Sigmoid colon (tissue), 6 donors: ENCODE measurements at regions not wholly inside any gene's neighbourhood (a gene's known extent, or its start where the extent isn't known, plus 50 kb on each side); places are given as distances from the start of the nearest gene placed in this dataset.

ENCODE experiments used
- DNase-seq: peaks from one replicate; pipeline ENCODE4 v3.0.0-alpha.2; 2019
- H3K27ac ChIP-seq, 4 donors: fragments of 200-600 bp; sonication (generic); one replicate each; pipeline ENCODE4 v1.5.1; 2016 to 2019; ENCODE audit warnings: mild to moderate bottlenecking in 1 of 4
- H3K27me3 ChIP-seq, 3 donors: fragments of 200-600 bp; sonication (generic); one replicate each; pipeline ENCODE4 v1.5.1; 2019; ENCODE audit warnings: mild to moderate bottlenecking in 1 of 3
- H3K36me3 ChIP-seq, 4 donors: fragments of 200-600 bp; sonication (generic); one replicate each; pipeline ENCODE4 v1.5.1; 2016 to 2019
- H3K4me1 ChIP-seq, 4 donors: fragments of 200-600 bp; sonication (generic); one replicate each; pipeline ENCODE4 v1.5.1; 2017 to 2019
- H3K4me3 ChIP-seq, 4 donors: fragments of 200-600 bp; sonication (generic); one replicate each; pipeline ENCODE4 v1.5.1; 2017 to 2019; ENCODE audit warnings: mild to moderate bottlenecking in 2 of 4, moderate library complexity in 1 of 4
- H3K9me3 ChIP-seq, 4 donors: fragments of 200-600 bp in 3 of 4; sonication (generic) in 3 of 4; one replicate each; pipeline versions ENCODE4 v1.5.1 to v1.6.1; 2013 to 2019
- CTCF ChIP-seq, 4 experiments: fragments of 450-650 bp in 3 of 4; fragments of 200-600 bp in 1 of 4; IDR thresholded peaks; one replicate each; pipeline ENCODE4 v1.5.1; 2016 to 2019; ENCODE audit warnings: antibody characterized with exemption in 4 of 4, mild to moderate bottlenecking in 3 of 4, moderate library complexity in 2 of 4
- EP300 ChIP-seq, 4 donors: sonication (generic); formaldehyde crosslinking; IDR thresholded peaks; one replicate each; pipeline ENCODE4 v1.6.1; 2017; ENCODE audit warnings: antibody characterized with exemption in 4 of 4
- POLR2A ChIP-seq, 2 donors: fragments of 450-650 bp; IDR thresholded peaks; one replicate each; pipeline ENCODE4 v1.6.1; 2016; ENCODE audit warnings: antibody characterized with exemption in 2 of 2, mild to moderate bottlenecking in 2 of 2, moderate library complexity in 2 of 2
- POLR2AphosphoS5 ChIP-seq, 4 donors: sonication (generic); formaldehyde crosslinking; IDR thresholded peaks; one replicate each; pipeline ENCODE4 v1.6.1; 2017; ENCODE audit warnings: antibody characterized with exemption in 4 of 4
- WGBS, 2 donors: extraction: QIAGEN DNeasy Blood & Tissue Kit; methylation state at CpG; one replicate each; pipeline ENCODE4 v1.1.7; 2013; 5-methylcytosine and 5-hydroxymethylcytosine counted together
- intact Hi-C: fragments of 100-400 bp; cut with DNase I; formaldehyde crosslinking; loops from one replicate; pipeline ENCODE4 v1.15.1; 2023
- donor health status: healthy with polysubstance abuse.
- donor health status: healthy.

- no peak for DNase-seq
- no peak overlapping the region for H3K4me3 ChIP-seq
- no peaks in the 10 kb centered on the region for H3K27me3 ChIP-seq
- WGBS, 2 donors: 86% methylated on average over 5 of the region's 5 CpGs
- no peaks in the 10 kb centered on the region for H3K36me3 ChIP-seq
- H3K4me1 ChIP-seq: no peaks in the 10 kb centered on the region
- no peak overlapping the region for H3K27ac ChIP-seq
- peaks cover 0 to 2% (median under 1%) of the 10 kb centered on the region in 4 donors for H3K9me3 ChIP-seq
- intact Hi-C loops: no loop called here
- TF ChIP-seq EP300 (IDR thresholded peaks at IDR 0.05) (no peak), POLR2A (IDR thresholded peaks at IDR 0.05) (no peak), CTCF (IDR thresholded peaks at IDR 0.05) (no peak), POLR2AphosphoS5 (IDR thresholded peaks at IDR 0.05) (no peak)
Observed at GRCh38 chr2:126496493-126496892, 159.5 kb upstream of the GYPC start.

GRCh38 chr2:126503476-126503875 is 152.5 kb upstream of the GYPC start:
- no peaks in the 10 kb centered on the region for H3K27me3 ChIP-seq
- no peaks in the 10 kb centered on the region for H3K36me3 ChIP-seq
- H3K9me3 ChIP-seq: no peaks in the 10 kb centered on the region
- H3K4me3 ChIP-seq: no peak overlapping the region
- no peak overlapping the region for H3K27ac ChIP-seq
- H3K4me1 ChIP-seq: no peaks in the 10 kb centered on the region
- intact Hi-C loops: no loop called here
- no peak for DNase-seq
- whole genome bisulfite sequencing, 2 donors: 72 to 78% methylated on average over 3 of the region's 3 CpGs
- TF ChIP-seq EP300 (IDR thresholded peaks at IDR 0.05) (no peak), POLR2A (IDR thresholded peaks at IDR 0.05) (no peak), POLR2AphosphoS5 (IDR thresholded peaks at IDR 0.05) (no peak), CTCF (IDR thresholded peaks at IDR 0.05) (no peak)

GRCh38 chr2:126504949-126505348 is 151.0 kb upstream of the GYPC start:
- Histone ChIP-seq H3K27ac (no peak overlapping the region), H3K4me3 (no peak overlapping the region), H3K36me3 (no peaks in the 10 kb centered on the region), H3K27me3 (no peaks in the 10 kb centered on the region), H3K4me1 (no peaks in the 10 kb centered on the region), H3K9me3 (no peaks in the 10 kb centered on the region)
- no peak for DNase-seq
- intact Hi-C loops: no loop called here
- WGBS, 2 donors: 100% methylated on average over 1 of the region's 1 CpG
- TF ChIP-seq POLR2AphosphoS5 (IDR thresholded peaks at IDR 0.05): no peak
- no peak for TF ChIP-seq CTCF (IDR thresholded peaks at IDR 0.05)
- no peak for TF ChIP-seq POLR2A (IDR thresholded peaks at IDR 0.05)
- no peak for TF ChIP-seq EP300 (IDR thresholded peaks at IDR 0.05)

- Histone ChIP-seq H3K27ac (no peak overlapping the region), H3K4me3 (no peak overlapping the region), H3K36me3 (no peaks in the 10 kb centered on the region), H3K9me3 (no peaks in the 10 kb centered on the region), H3K27me3 (no peaks in the 10 kb centered on the region), H3K4me1 (no peaks in the 10 kb centered on the region)
- TF ChIP-seq POLR2AphosphoS5 (IDR thresholded peaks at IDR 0.05) (no peak), CTCF (IDR thresholded peaks at IDR 0.05) (no peak), EP300 (IDR thresholded peaks at IDR 0.05) (no peak), POLR2A (IDR thresholded peaks at IDR 0.05) (no peak)
- 14 to 32% methylated on average over 1 of the region's 1 CpG for WGBS, 2 donors
- DNase-seq: no peak
- intact Hi-C loops: no loop called here
Observed at GRCh38 chr2:126506786-126507185, 149.2 kb upstream of the GYPC start.

GRCh38 chr2:126507425-126507911 is 148.5 kb upstream of the GYPC start:
- Histone ChIP-seq H3K9me3 (no peaks in the 10 kb centered on the region), H3K27ac (no peak overlapping the region), H3K4me1 (no peaks in the 10 kb centered on the region), H3K27me3 (no peaks in the 10 kb centered on the region), H3K36me3 (no peaks in the 10 kb centered on the region), H3K4me3 (no peak overlapping the region)
- intact Hi-C loops: no loop called here
- WGBS, 2 donors: 33 to 60% methylated on average over 5 of the region's 5 CpGs
- no peak for TF ChIP-seq CTCF (IDR thresholded peaks at IDR 0.05)
- no peak for TF ChIP-seq POLR2A (IDR thresholded peaks at IDR 0.05)
- no peak for TF ChIP-seq EP300 (IDR thresholded peaks at IDR 0.05)
- no peak for TF ChIP-seq POLR2AphosphoS5 (IDR thresholded peaks at IDR 0.05)
- no peak for DNase-seq
